Vagina (tissue), 2 donors: ENCODE measurements at regions not wholly inside any gene's neighbourhood (a gene's known extent, or its start where the extent isn't known, plus 50 kb on each side); places are given as distances from the start of the nearest gene placed in this dataset.
"Not testable (repeated sequence)": the region's sequence is repeated elsewhere in the genome, so short reads cannot be mapped to it uniquely, and the experiment has no call there.

Source experiments
- DNase-seq, 2 donors: peaks; one replicate each; pipeline ENCODE4 v3.0.0-alpha.2; 2017; ENCODE audit errors: extremely low spot score in 2 of 2
- H3K27ac ChIP-seq: fragments of 200-600 bp; sonication (generic); one replicate; pipeline ENCODE4 v1.5.1; 2019
- H3K27me3 ChIP-seq: fragments of 200-600 bp; sonication (generic); one replicate; pipeline ENCODE4 v1.5.1; 2019
- H3K36me3 ChIP-seq, 2 donors: fragments of 200-600 bp; sonication (generic); one replicate each; pipeline ENCODE4 v1.5.1; 2017 to 2019
- H3K4me1 ChIP-seq: fragments of 200-600 bp; sonication (generic); one replicate; pipeline ENCODE4 v1.5.1; 2019
- H3K4me3 ChIP-seq, 2 donors: fragments of 200-600 bp; sonication (generic); 1 replicate in 1 of 2; 2 replicates in 1 of 2; pipeline ENCODE4 v1.5.1; 2016 to 2019
- H3K9me3 ChIP-seq: fragments of 200-600 bp; sonication (generic); one replicate; pipeline ENCODE4 v1.5.1; 2019
- CTCF ChIP-seq, 3 experiments: fragments of 450-650 bp in 2 of 3; fragments of 200-600 bp in 1 of 3; sonication (generic) in 1 of 3; IDR thresholded peaks; one replicate each; pipeline ENCODE4 v1.5.1; 2017 to 2019; ENCODE audit warnings: antibody characterized with exemption in 3 of 3, mild to moderate bottlenecking in 2 of 3, moderate library complexity in 2 of 3
- POLR2A ChIP-seq, 2 donors: fragments of 450-650 bp; IDR thresholded peaks; one replicate each; pipeline ENCODE4 v1.6.1; 2017; ENCODE audit warnings: antibody characterized with exemption in 2 of 2, mild to moderate bottlenecking in 2 of 2, moderate library complexity in 2 of 2
- POLR2AphosphoS5 ChIP-seq, 2 donors: sonication (generic); formaldehyde crosslinking; IDR thresholded peaks; one replicate each; pipeline ENCODE4 v1.9.0; 2017; ENCODE audit warnings: antibody characterized with exemption in 2 of 2, mild to moderate bottlenecking in 2 of 2, low read depth in 1 of 2; ENCODE audit not compliant: insufficient read depth in 1 of 2
- intact Hi-C: fragments of 100-400 bp; cut with DNase I; formaldehyde crosslinking; loops from one replicate; pipeline ENCODE4 v1.15.1; 2023

GRCh38 chrX:1053072-1053471 is 159.4 kb downstream of the CRLF2 start:
- H3K36me3 ChIP-seq, result no peaks in the 10 kb centered on the region
- H3K27me3 ChIP-seq, result no peaks in the 10 kb centered on the region
- no peak for TF ChIP-seq CTCF (IDR thresholded peaks at IDR 0.05)
- TF ChIP-seq POLR2A (IDR thresholded peaks at IDR 0.05), result no peak
- TF ChIP-seq POLR2AphosphoS5 (IDR thresholded peaks at IDR 0.05; ENCODE audit: insufficient read depth in 1 of 2, low read depth in 1 of 2), result no peak
- no peaks in the 10 kb centered on the region for H3K4me1 ChIP-seq
- no peak overlapping the region for H3K4me3 ChIP-seq
- intact Hi-C loops, result no loop called here
- DNase-seq, result no peak
- peaks cover 13% of the 10 kb centered on the region for H3K9me3 ChIP-seq
- H3K27ac ChIP-seq, result no peak overlapping the region

- peaks cover 13% of the 10 kb centered on the region for H3K9me3 ChIP-seq
These were observed 160.4 kb downstream of the CRLF2 start for GRCh38 chrX:1052021-1052420.

GRCh38 chrX:1051421-1051820 is 161.0 kb downstream of the CRLF2 start:
- no peak for DNase-seq
- TF ChIP-seq POLR2AphosphoS5 (IDR thresholded peaks at IDR 0.05; ENCODE audit: insufficient read depth in 1 of 2, low read depth in 1 of 2) (no peak), CTCF (IDR thresholded peaks at IDR 0.05) (no peak), POLR2A (IDR thresholded peaks at IDR 0.05) (no peak)
- no peak overlapping the region for H3K4me3 ChIP-seq
- no peaks in the 10 kb centered on the region for H3K27me3 ChIP-seq
- H3K36me3 ChIP-seq, result no peaks in the 10 kb centered on the region
- no peaks in the 10 kb centered on the region for H3K4me1 ChIP-seq
- peaks cover 13% of the 10 kb centered on the region for H3K9me3 ChIP-seq
- H3K27ac ChIP-seq, result no peak overlapping the region
- intact Hi-C loops, result no loop called here

More at GRCh38 chrX:1052021-1052420, 160.4 kb downstream of the CRLF2 start:
- no peak for DNase-seq
- Histone ChIP-seq H3K4me1 (no peaks in the 10 kb centered on the region), H3K4me3 (no peak overlapping the region), H3K27ac (no peak overlapping the region), H3K27me3 (no peaks in the 10 kb centered on the region), H3K36me3 (no peaks in the 10 kb centered on the region)
- no peak for TF ChIP-seq POLR2AphosphoS5 (IDR thresholded peaks at IDR 0.05; ENCODE audit: insufficient read depth in 1 of 2, low read depth in 1 of 2)
- TF ChIP-seq POLR2A (IDR thresholded peaks at IDR 0.05), result no peak
- no peak for TF ChIP-seq CTCF (IDR thresholded peaks at IDR 0.05)
- intact Hi-C loops, result no loop called here

GRCh38 chrX:1045680-1046314 is 166.7 kb downstream of the CRLF2 start:
- H3K4me1 ChIP-seq, result no peaks in the 10 kb centered on the region
- intact Hi-C loops, result no loop called here
- DNase-seq, result no peak
- no peak overlapping the region for H3K27ac ChIP-seq
- no peak for TF ChIP-seq POLR2AphosphoS5 (IDR thresholded peaks at IDR 0.05; ENCODE audit: insufficient read depth in 1 of 2, low read depth in 1 of 2)
- H3K27me3 ChIP-seq, result no peaks in the 10 kb centered on the region
- H3K36me3 ChIP-seq, result no peaks in the 10 kb centered on the region
- H3K4me3 ChIP-seq, result no peak overlapping the region
- peaks cover 12% of the 10 kb centered on the region for H3K9me3 ChIP-seq

- Histone ChIP-seq H3K4me1 (no peaks in the 10 kb centered on the region), H3K27me3 (no peaks in the 10 kb centered on the region), H3K36me3 (no peaks in the 10 kb centered on the region), H3K27ac (no peak overlapping the region), H3K9me3 (peaks cover 8% of the 10 kb centered on the region), H3K4me3 (no peak overlapping the region)
- no peak for DNase-seq
- intact Hi-C loops, result no loop called here
- TF ChIP-seq POLR2A (IDR thresholded peaks at IDR 0.05), result no peak
- no peak for TF ChIP-seq POLR2AphosphoS5 (IDR thresholded peaks at IDR 0.05; ENCODE audit: insufficient read depth in 1 of 2, low read depth in 1 of 2)
These were observed 171.4 kb downstream of the CRLF2 start for GRCh38 chrX:1041091-1041490.

GRCh38 chrX:1035931-1036330 is 176.5 kb downstream of the CRLF2 start:
- H3K9me3 ChIP-seq, DNase-seq, H3K4me3 ChIP-seq, H3K4me1 ChIP-seq, intact Hi-C loops, H3K27ac ChIP-seq, H3K36me3 ChIP-seq, H3K27me3 ChIP-seq: not testable (repeated sequence)
